H1 (cell line): ENCODE measurements at regions not wholly inside any gene's neighbourhood (a gene's known extent, or its start where the extent isn't known, plus 50 kb on each side); places are given as distances from the start of the nearest gene placed in this dataset.

Experiments used
- CTCF ChIA-PET: fragments of 300-600 bp; sonication (Branson Sonifier 250); formaldehyde crosslinking; loops from one replicate; lab custom pipeline; 2021; ENCODE audit not compliant: partially characterized antibody; lab: Charles Lee
- POLR2A ChIA-PET: fragments of 300-600 bp; sonication (Branson Sonifier 250); formaldehyde crosslinking; loops from one replicate; lab custom pipeline; 2021; ENCODE audit warnings: inconsistent platforms; ENCODE audit not compliant: partially characterized antibody; lab: Charles Lee
- DNase-seq, 2 experiments: peaks; one replicate each; pipeline versions ENCODE4 v3.0.0 to v3.0.0-alpha.2; 2010 to 2022; ENCODE audit warnings: low spot score in 2 of 2, low read depth in 1 of 2, mixed read lengths in 1 of 2
- FAIRE-seq: peaks from 2 replicates; lab custom pipeline; 2011; peaks lifted over from hg19 to GRCh38; lab: Jason Lieb, UNC
- H2AFZ ChIP-seq: 2 replicates; pipeline ENCODE4 v1.8.1; 2012; ENCODE audit warnings: low read length, inconsistent platforms
- H2AK5ac ChIP-seq: 2 replicates; pipeline ENCODE4 v1.6.1; 2013; ENCODE audit warnings: low read depth, low read length
- H2BK120ac ChIP-seq: replicated peaks from 2 replicates; pipeline ENCODE3; 2013; ENCODE audit warnings: low read depth, low read length, inconsistent platforms
- H2BK12ac ChIP-seq: 2 replicates; pipeline ENCODE4 v1.6.1; 2013; ENCODE audit warnings: low read depth, low read length
- H2BK15ac ChIP-seq: 2 replicates; pipeline ENCODE4 v1.6.1; 2013; ENCODE audit warnings: low read length
- H2BK20ac ChIP-seq: 2 replicates; pipeline ENCODE4 v1.6.1; 2013; ENCODE audit warnings: low read length
- H2BK5ac ChIP-seq: 2 replicates; pipeline ENCODE4 v1.6.1; 2013; ENCODE audit warnings: low read depth, low read length
- H3K14ac ChIP-seq: 2 replicates; pipeline ENCODE4 v1.6.1; 2013; ENCODE audit warnings: inconsistent platforms; ENCODE audit not compliant: insufficient read length
- H3K18ac ChIP-seq: 2 replicates; pipeline ENCODE4 v1.6.1; 2013; ENCODE audit warnings: low read length; ENCODE audit errors: extremely low read depth
- H3K23ac ChIP-seq: 2 replicates; pipeline ENCODE4 v1.6.1; 2013; ENCODE audit warnings: inconsistent platforms; ENCODE audit not compliant: insufficient read length
- H3K23me2 ChIP-seq: 2 replicates; pipeline ENCODE4 v1.6.1; 2013; ENCODE audit warnings: low read depth, low read length
- H3K27ac ChIP-seq: 2 replicates; pipeline ENCODE4 v1.6.1; 2011; ENCODE audit warnings: low read depth, low read length, inconsistent platforms
- H3K27me3 ChIP-seq, 4 experiments: replicated peaks in 1 of 4; 1 replicate in 1 of 4; 2 replicates in 3 of 4; pipeline versions ENCODE4 v1.6.1 to v1.8.1; 2011 to 2013; ENCODE audit warnings: low read length in 3 of 4, mild to moderate bottlenecking in 3 of 4, inconsistent platforms in 2 of 4, mixed read lengths in 2 of 4, moderate library complexity in 1 of 4; ENCODE audit not compliant: control insufficient read depth in 3 of 4, insufficient read depth in 3 of 4; ENCODE audit errors: extremely low read depth in 1 of 4
- H3K36me3 ChIP-seq, 4 experiments: 2 replicates each; pipeline versions ENCODE4 v1.6.1 to v1.8.1; 2011 to 2013; ENCODE audit warnings: mild to moderate bottlenecking in 4 of 4, low read length in 3 of 4, moderate library complexity in 2 of 4, control low read depth in 1 of 4, inconsistent platforms in 1 of 4; ENCODE audit not compliant: insufficient read depth in 4 of 4, control insufficient read depth in 2 of 4
- H3K4ac ChIP-seq: replicated peaks from 2 replicates; pipeline ENCODE3; 2013; ENCODE audit warnings: low read length, low read depth, mixed read lengths, inconsistent platforms; ENCODE audit not compliant: insufficient read length
- H3K4me1 ChIP-seq, 4 experiments: replicated peaks in 1 of 4; 1 replicate in 1 of 4; 2 replicates in 3 of 4; pipeline versions ENCODE4 v1.6.1 to v1.8.1; 2011 to 2013; ENCODE audit warnings: low read length in 3 of 4, inconsistent platforms in 2 of 4, mixed read lengths in 1 of 4; ENCODE audit not compliant: insufficient read depth in 4 of 4, control insufficient read depth in 3 of 4
- H3K4me2 ChIP-seq, 2 experiments: 2 replicates each; pipeline versions ENCODE4 v1.6.1 to v1.8.1; 2011 to 2013; ENCODE audit warnings: low read depth in 2 of 2, low read length in 2 of 2, control low read depth in 1 of 2, inconsistent platforms in 1 of 2, mild to moderate bottlenecking in 1 of 2; ENCODE audit not compliant: insufficient read depth in 1 of 2
- H3K4me3 ChIP-seq, 4 experiments: fragments of 200-600, 300-600 bp in 1 of 4; sonication (generic), shearing (Covaris generic), sonication (Bioruptor Twin) in 1 of 4; 2 replicates each; pipeline versions ENCODE4 v1.5.1 to v1.8.1; 2011 to 2016; ENCODE audit warnings: low read length in 4 of 4, low read depth in 3 of 4, control low read depth in 2 of 4, inconsistent platforms in 2 of 4, mild to moderate bottlenecking in 2 of 4, mixed read lengths in 1 of 4, moderate library complexity in 1 of 4; ENCODE audit not compliant: insufficient read depth in 2 of 4; ENCODE audit errors: extremely low read depth in 1 of 4
- H3K56ac ChIP-seq: replicated peaks from 2 replicates; pipeline ENCODE3; 2013; ENCODE audit warnings: low read depth, mild to moderate bottlenecking, mixed read lengths, low read length, inconsistent platforms; ENCODE audit not compliant: insufficient read length
- H3K79me1 ChIP-seq: 2 replicates; pipeline ENCODE4 v1.6.1; 2013; ENCODE audit warnings: low read depth, low read length, control low read depth
- H3K79me2 ChIP-seq, 2 experiments: 2 replicates each; pipeline versions ENCODE4 v1.6.1 to v1.8.1; 2012 to 2013; ENCODE audit warnings: low read length in 2 of 2, mild to moderate bottlenecking in 2 of 2, inconsistent platforms in 1 of 2; ENCODE audit not compliant: insufficient read depth in 2 of 2, control insufficient read depth in 1 of 2
- H3K9ac ChIP-seq, 4 experiments: replicated peaks in 1 of 4; 1 replicate in 1 of 4; 2 replicates in 3 of 4; pipeline versions ENCODE4 v1.6.1 to v1.8.1; 2011 to 2013; ENCODE audit warnings: low read depth in 3 of 4, low read length in 3 of 4, control low read depth in 2 of 4, mild to moderate bottlenecking in 2 of 4, moderate library complexity in 2 of 4, inconsistent platforms in 1 of 4; ENCODE audit errors: extremely low read depth in 1 of 4
- H3K9me3 ChIP-seq, 2 experiments: 2 replicates each; pipeline versions ENCODE4 v1.6.1 to v1.8.1; 2012 to 2013; ENCODE audit warnings: mild to moderate bottlenecking in 2 of 2, moderate library complexity in 2 of 2, control low read depth in 1 of 2, inconsistent platforms in 1 of 2, low read depth in 1 of 2, low read length in 1 of 2, mixed read lengths in 1 of 2; ENCODE audit not compliant: insufficient read depth in 2 of 2
- H4K20me1 ChIP-seq, 2 experiments: replicated peaks in 1 of 2; 2 replicates each; pipeline versions ENCODE3 to v1.8.1; 2011 to 2013; ENCODE audit warnings: inconsistent platforms in 2 of 2, low read length in 2 of 2, mild to moderate bottlenecking in 1 of 2; ENCODE audit not compliant: insufficient read depth in 2 of 2, control insufficient read depth in 1 of 2
- H4K5ac ChIP-seq: 2 replicates; pipeline ENCODE4 v1.6.1; 2013; ENCODE audit warnings: low read length, low read depth, mixed read lengths, inconsistent platforms; ENCODE audit not compliant: insufficient read length
- H4K8ac ChIP-seq: 2 replicates; pipeline ENCODE4 v1.8.0; 2013; ENCODE audit warnings: mild to moderate bottlenecking, moderate library complexity, low read length, inconsistent platforms; ENCODE audit not compliant: insufficient read depth; ENCODE audit errors: extremely low read depth
- H4K91ac ChIP-seq: replicated peaks from 2 replicates; pipeline ENCODE3; 2013; ENCODE audit warnings: low read length, mixed read lengths, inconsistent platforms; ENCODE audit not compliant: insufficient read length
- WGBS, 2 experiments: shearing (Covaris generic) in 1 of 2; methylation state at CpG; one replicate each; pipeline versions ENCODE4 v1.1.6 to v1.1.7; 2013 to 2015; ENCODE audit warnings: low lambda C conversion rate in 2 of 2, mixed read lengths in 2 of 2, inconsistent platforms in 1 of 2, low coverage in 1 of 2, missing lambda C conversion rate in 1 of 2; ENCODE audit not compliant: insufficient replicate concordance in 2 of 2, insufficient coverage in 1 of 2, insufficient read length in 1 of 2; ENCODE audit errors: extremely low coverage in 1 of 2, missing lambda C conversion rate in 1 of 2; 5-methylcytosine and 5-hydroxymethylcytosine counted together
- TF ChIP-seq, protein P1 (sequence below): fragments of 300-600 bp; sonication (generic); IDR thresholded peaks from 2 replicates; pipeline ENCODE4 v1.7.1; 2012; ENCODE audit warnings: low read length, moderate library complexity, mild to moderate bottlenecking, inconsistent platforms; ENCODE audit not compliant: insufficient replicate concordance

DNA sequence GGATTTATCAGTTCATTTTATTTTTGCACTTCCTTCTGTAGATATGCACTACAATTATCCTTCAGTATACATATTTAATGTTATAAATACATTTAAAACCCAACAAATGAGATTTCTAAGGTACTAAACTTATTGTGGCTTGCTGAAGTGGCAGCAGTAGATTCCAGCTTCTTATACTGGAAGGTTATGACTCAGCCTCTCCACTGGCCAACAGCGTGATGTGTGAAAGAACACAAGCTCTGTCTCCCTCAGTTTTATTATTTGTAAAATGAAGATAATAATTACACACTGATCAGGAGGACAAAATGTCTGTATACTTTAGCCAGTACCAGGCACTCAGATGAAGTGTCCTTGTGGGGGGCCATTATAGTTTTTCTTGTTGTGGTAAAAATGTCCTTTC, 1147.1 kb downstream of the CNTNAP5 start:
- ChIA-PET POLR2A (no interaction called here), CTCF (no interaction called here)
- Histone ChIP-seq H2AFZ (no peak overlapping the region), H2BK5ac (no peak overlapping the region), H3K79me2 (no peaks in the 10 kb centered on the region), H4K20me1 (no peaks in the 10 kb centered on the region), H2BK12ac (no peak overlapping the region), H3K27ac (no peak overlapping the region), H3K23ac (no peak overlapping the region), H3K4me1 (peaks cover 0 to 10% (median 3%) of the 10 kb centered on the region in 4 experiments; a peak in 1 of 7 replicates), H4K91ac (no peak overlapping the region), H2BK15ac (no peak overlapping the region), H2BK20ac (no peak overlapping the region), H3K9ac (no peak overlapping the region), H3K9me3 (no peaks in the 10 kb centered on the region), H4K8ac (no peak overlapping the region), H4K5ac (no peak overlapping the region), H2BK120ac (no peak overlapping the region), H3K4ac (no peak overlapping the region), H3K79me1 (no peaks in the 10 kb centered on the region), H3K18ac (no peak overlapping the region), H3K14ac (no peak overlapping the region), H2AK5ac (no peak overlapping the region), H3K4me2 (no peak overlapping the region), H3K36me3 (no peaks in the 10 kb centered on the region), H3K27me3 (no peaks in the 10 kb centered on the region), H3K56ac (no peak overlapping the region), H3K4me3 (no peak overlapping the region), H3K23me2 (no peaks in the 10 kb centered on the region)
- no peak for DNase-seq
- WGBS, 2 experiments, result 100% methylated on average over 1 of the region's 1 CpG; no CpG with 5 or more reads in 1 of the 2 experiments
- no peak for FAIRE-seq
- TF ChIP-seq, protein P1, sequence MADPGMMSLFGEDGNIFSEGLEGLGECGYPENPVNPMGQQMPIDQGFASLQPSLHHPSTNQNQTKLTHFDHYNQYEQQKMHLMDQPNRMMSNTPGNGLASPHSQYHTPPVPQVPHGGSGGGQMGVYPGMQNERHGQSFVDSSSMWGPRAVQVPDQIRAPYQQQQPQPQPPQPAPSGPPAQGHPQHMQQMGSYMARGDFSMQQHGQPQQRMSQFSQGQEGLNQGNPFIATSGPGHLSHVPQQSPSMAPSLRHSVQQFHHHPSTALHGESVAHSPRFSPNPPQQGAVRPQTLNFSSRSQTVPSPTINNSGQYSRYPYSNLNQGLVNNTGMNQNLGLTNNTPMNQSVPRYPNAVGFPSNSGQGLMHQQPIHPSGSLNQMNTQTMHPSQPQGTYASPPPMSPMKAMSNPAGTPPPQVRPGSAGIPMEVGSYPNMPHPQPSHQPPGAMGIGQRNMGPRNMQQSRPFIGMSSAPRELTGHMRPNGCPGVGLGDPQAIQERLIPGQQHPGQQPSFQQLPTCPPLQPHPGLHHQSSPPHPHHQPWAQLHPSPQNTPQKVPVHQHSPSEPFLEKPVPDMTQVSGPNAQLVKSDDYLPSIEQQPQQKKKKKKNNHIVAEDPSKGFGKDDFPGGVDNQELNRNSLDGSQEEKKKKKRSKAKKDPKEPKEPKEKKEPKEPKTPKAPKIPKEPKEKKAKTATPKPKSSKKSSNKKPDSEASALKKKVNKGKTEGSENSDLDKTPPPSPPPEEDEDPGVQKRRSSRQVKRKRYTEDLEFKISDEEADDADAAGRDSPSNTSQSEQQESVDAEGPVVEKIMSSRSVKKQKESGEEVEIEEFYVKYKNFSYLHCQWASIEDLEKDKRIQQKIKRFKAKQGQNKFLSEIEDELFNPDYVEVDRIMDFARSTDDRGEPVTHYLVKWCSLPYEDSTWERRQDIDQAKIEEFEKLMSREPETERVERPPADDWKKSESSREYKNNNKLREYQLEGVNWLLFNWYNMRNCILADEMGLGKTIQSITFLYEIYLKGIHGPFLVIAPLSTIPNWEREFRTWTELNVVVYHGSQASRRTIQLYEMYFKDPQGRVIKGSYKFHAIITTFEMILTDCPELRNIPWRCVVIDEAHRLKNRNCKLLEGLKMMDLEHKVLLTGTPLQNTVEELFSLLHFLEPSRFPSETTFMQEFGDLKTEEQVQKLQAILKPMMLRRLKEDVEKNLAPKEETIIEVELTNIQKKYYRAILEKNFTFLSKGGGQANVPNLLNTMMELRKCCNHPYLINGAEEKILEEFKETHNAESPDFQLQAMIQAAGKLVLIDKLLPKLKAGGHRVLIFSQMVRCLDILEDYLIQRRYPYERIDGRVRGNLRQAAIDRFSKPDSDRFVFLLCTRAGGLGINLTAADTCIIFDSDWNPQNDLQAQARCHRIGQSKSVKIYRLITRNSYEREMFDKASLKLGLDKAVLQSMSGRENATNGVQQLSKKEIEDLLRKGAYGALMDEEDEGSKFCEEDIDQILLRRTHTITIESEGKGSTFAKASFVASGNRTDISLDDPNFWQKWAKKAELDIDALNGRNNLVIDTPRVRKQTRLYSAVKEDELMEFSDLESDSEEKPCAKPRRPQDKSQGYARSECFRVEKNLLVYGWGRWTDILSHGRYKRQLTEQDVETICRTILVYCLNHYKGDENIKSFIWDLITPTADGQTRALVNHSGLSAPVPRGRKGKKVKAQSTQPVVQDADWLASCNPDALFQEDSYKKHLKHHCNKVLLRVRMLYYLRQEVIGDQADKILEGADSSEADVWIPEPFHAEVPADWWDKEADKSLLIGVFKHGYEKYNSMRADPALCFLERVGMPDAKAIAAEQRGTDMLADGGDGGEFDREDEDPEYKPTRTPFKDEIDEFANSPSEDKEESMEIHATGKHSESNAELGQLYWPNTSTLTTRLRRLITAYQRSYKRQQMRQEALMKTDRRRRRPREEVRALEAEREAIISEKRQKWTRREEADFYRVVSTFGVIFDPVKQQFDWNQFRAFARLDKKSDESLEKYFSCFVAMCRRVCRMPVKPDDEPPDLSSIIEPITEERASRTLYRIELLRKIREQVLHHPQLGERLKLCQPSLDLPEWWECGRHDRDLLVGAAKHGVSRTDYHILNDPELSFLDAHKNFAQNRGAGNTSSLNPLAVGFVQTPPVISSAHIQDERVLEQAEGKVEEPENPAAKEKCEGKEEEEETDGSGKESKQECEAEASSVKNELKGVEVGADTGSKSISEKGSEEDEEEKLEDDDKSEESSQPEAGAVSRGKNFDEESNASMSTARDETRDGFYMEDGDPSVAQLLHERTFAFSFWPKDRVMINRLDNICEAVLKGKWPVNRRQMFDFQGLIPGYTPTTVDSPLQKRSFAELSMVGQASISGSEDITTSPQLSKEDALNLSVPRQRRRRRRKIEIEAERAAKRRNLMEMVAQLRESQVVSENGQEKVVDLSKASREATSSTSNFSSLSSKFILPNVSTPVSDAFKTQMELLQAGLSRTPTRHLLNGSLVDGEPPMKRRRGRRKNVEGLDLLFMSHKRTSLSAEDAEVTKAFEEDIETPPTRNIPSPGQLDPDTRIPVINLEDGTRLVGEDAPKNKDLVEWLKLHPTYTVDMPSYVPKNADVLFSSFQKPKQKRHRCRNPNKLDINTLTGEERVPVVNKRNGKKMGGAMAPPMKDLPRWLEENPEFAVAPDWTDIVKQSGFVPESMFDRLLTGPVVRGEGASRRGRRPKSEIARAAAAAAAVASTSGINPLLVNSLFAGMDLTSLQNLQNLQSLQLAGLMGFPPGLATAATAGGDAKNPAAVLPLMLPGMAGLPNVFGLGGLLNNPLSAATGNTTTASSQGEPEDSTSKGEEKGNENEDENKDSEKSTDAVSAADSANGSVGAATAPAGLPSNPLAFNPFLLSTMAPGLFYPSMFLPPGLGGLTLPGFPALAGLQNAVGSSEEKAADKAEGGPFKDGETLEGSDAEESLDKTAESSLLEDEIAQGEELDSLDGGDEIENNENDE, result no peak
